Epithelial cell of prostate (primary cell): ENCODE measurements at regions not wholly inside any gene's neighbourhood (a gene's known extent, or its start where the extent isn't known, plus 50 kb on each side); places are given as distances from the start of the nearest gene placed in this dataset.
A peak's percentile ranks its signal among the peaks of the same experiment; 100 is the strongest.

Experiments
- DNase-seq: peaks from one replicate; pipeline ENCODE4 v3.0.0-alpha.2; 2011; ENCODE audit warnings: low read depth, low spot score
- H3K27ac ChIP-seq: fragments of 450-650 bp; 2 replicates; pipeline ENCODE4 v1.5.1; 2017; ENCODE audit warnings: mild to moderate bottlenecking

GRCh38 chr1:165036403-165036802, 320.1 kb downstream of the LMX1A start:
- peak overlapping the region; percentile 26 for H3K27ac ChIP-seq
- DNase-seq, result no peak

GRCh38 chr1:165034136-165034809, 322.2 kb downstream of the LMX1A start:
- DNase-seq, result no peak

GRCh38 chr1:165031001-165031400, 325.5 kb downstream of the LMX1A start:
- DNase-seq, result no peak
- no peak overlapping the region for H3K27ac ChIP-seq

More at GRCh38 chr1:165034136-165034809, 322.2 kb downstream of the LMX1A start:
- H3K27ac ChIP-seq, result no peak overlapping the region

- DNase-seq, result no peak
- no peak overlapping the region for H3K27ac ChIP-seq
Observed at GRCh38 chr1:165025805-165026204, 330.7 kb downstream of the LMX1A start.

GRCh38 chr1:165014753-165015152, 341.8 kb downstream of the LMX1A start:
- no peak for DNase-seq
- no peak overlapping the region for H3K27ac ChIP-seq

GRCh38 chr1:165011991-165012531, 344.5 kb downstream of the LMX1A start:
- H3K27ac ChIP-seq, result no peak overlapping the region
- DNase-seq, result no peak

- no peak for DNase-seq
- no peak overlapping the region for H3K27ac ChIP-seq
Observed at GRCh38 chr1:165011186-165011585, 345.3 kb downstream of the LMX1A start.

- no peak for DNase-seq
- no peak overlapping the region for H3K27ac ChIP-seq
Observed at GRCh38 chr1:165010418-165011070, 346.0 kb downstream of the LMX1A start.

- DNase-seq, result no peak
- H3K27ac ChIP-seq, result no peak overlapping the region
Observed at GRCh38 chr1:165006831-165007230, 349.7 kb downstream of the LMX1A start.

- no peak overlapping the region for H3K27ac ChIP-seq
- DNase-seq, result no peak
Observed at GRCh38 chr1:164999146-164999545, 357.4 kb downstream of the LMX1A start.

- H3K27ac ChIP-seq, result no peak overlapping the region
- DNase-seq, result no peak
Observed at GRCh38 chr1:164991763-164992314, 364.7 kb downstream of the LMX1A start.

GRCh38 chr1:164983023-164983650, 373.4 kb downstream of the LMX1A start:
- H3K27ac ChIP-seq, result no peak overlapping the region
- no peak for DNase-seq

- DNase-seq, result no peak
- H3K27ac ChIP-seq, result no peak overlapping the region
Observed at GRCh38 chr1:164982545-164982944, 374.0 kb downstream of the LMX1A start.

GRCh38 chr1:164977561-164977960, 379.0 kb downstream of the LMX1A start:
- no peak for DNase-seq
- no peak overlapping the region for H3K27ac ChIP-seq

- no peak overlapping the region for H3K27ac ChIP-seq
- no peak for DNase-seq
Observed at GRCh38 chr1:164971921-164972415, 384.5 kb downstream of the LMX1A start.

- no peak for DNase-seq
- no peak overlapping the region for H3K27ac ChIP-seq
Observed at GRCh38 chr1:164971391-164971790, 385.1 kb downstream of the LMX1A start.

GRCh38 chr1:164969253-164969652, 387.3 kb downstream of the LMX1A start:
- DNase-seq, result no peak
- H3K27ac ChIP-seq, result no peak overlapping the region

GRCh38 chr1:164967300-164967699, 389.2 kb downstream of the LMX1A start:
- DNase-seq, result no peak

GRCh38 chr1:164961715-164962114, 394.8 kb downstream of the LMX1A start:
- no peak overlapping the region for H3K27ac ChIP-seq
- DNase-seq, result no peak

More at GRCh38 chr1:164967300-164967699, 389.2 kb downstream of the LMX1A start:
- H3K27ac ChIP-seq, result no peak overlapping the region

GRCh38 chr1:164958982-164959768, 397.3 kb downstream of the LMX1A start:
- DNase-seq, result no peak
- no peak overlapping the region for H3K27ac ChIP-seq
